Kasumi-1 (cell line): ENCODE measurements at regions not wholly inside any gene's neighbourhood (a gene's known extent, or its start where the extent isn't known, plus 50 kb on each side); places are given as distances from the start of the nearest gene placed in this dataset.
A peak's percentile ranks its signal among the peaks of the same experiment; 100 is the strongest.
"Not testable (repeated sequence)": the region's sequence is repeated elsewhere in the genome, so short reads cannot be mapped to it uniquely, and the experiment has no call there.

Experiments used
- DNase-seq, 2 experiments: peaks; one replicate each; lab custom pipeline; 2025; lab: John Stamatoyannopoulos, UW

- no peak for DNase-seq
These were observed 407.6 kb downstream of the RAB38 start for GRCh38 chr11:87767615-87768014.

DNA sequence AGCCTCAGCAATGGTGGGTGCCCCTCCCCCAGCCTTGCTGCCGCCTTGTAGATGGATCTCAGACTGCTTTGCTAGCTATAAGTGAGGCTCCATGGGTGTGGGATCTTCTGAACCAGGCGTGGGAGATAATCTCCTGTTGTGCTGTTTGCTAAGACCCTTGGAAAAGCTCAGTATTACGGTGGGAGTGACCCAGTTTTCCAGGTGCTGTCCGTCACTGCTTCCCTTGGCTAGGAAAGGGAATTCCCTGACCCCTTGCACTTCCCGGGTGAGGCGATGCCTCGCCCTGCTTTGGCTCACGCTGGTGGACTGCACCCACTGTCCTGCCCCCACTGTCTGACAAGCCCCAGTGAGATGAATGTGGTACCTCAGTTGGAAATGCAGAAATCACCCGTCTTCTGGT is 411.2 kb downstream of the RAB38 start:
- DNase-seq, result not testable (repeated sequence)

- no peak for DNase-seq
These were observed 420.6 kb downstream of the RAB38 start for GRCh38 chr11:87754685-87755084.

- no peak for DNase-seq
These were observed 422.1 kb downstream of the RAB38 start for GRCh38 chr11:87753143-87753542.

DNA sequence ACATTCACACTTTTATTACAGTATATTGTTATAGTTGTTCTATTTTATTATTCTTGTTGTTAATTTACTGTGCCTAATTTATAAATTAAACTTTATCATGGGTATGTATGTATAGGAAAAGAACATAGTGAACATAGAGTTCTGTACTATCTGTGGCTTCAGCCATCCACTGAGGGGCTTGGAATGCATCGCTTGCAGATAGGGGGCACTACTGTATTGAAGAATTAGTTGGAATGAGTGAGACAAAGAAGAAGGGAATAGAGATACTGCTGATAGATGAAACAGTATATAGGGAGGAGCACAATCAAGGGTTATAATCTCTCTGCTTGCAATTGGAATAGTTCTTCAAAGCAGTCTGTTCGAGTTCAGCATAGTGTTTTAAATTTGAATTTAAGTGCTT is 432.2 kb downstream of the RAB38 start:
- DNase-seq, result peak in 1 of 2 experiments; percentile 7

- no peak for DNase-seq
These were observed 434.3 kb downstream of the RAB38 start for GRCh38 chr11:87740968-87741367.

GRCh38 chr11:87740451-87740850 is 434.8 kb downstream of the RAB38 start:
- no peak for DNase-seq

GRCh38 chr11:87739766-87740165 is 435.5 kb downstream of the RAB38 start:
- no peak for DNase-seq

DNA sequence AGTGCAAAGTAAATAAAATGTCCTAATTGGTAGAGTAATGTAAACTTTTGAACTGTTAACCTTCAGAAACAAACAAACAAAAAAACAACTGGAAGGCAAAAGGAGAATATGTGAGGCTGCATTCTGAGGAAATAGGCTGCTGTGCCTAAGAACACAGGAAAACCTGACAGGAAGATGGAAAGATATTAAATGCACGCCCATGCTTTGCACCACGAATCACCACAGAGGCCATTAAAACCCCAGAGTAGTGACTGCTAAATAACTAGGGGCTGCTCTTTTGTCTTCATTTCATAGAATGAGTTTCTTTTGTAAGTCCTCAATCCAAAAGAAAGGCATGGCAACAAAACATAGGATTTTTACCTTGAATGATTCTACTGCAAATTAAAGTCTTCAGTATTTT is 436.0 kb downstream of the RAB38 start:
- no peak for DNase-seq

DNA sequence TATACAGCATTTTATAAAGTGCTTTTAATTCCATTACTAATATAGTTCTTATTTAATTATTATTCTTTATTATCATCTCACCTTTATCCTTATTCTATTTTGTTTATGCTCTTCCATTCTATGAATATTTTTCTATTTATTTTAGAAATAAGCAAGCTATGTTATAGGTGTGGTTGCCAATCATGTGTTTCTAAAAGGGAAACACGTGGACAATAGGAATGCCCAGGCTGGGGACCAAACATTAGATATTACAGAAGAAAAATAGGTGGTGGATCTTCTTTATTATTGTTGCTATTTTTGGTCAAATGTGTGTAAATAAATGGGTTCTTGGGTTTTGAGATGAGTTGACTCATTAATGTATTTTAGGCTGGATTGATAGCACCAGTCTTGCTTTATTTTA is 438.3 kb downstream of the RAB38 start:
- DNase-seq, result no peak

GRCh38 chr11:87726506-87726905 is 448.7 kb downstream of the RAB38 start:
- DNase-seq, result no peak

DNA sequence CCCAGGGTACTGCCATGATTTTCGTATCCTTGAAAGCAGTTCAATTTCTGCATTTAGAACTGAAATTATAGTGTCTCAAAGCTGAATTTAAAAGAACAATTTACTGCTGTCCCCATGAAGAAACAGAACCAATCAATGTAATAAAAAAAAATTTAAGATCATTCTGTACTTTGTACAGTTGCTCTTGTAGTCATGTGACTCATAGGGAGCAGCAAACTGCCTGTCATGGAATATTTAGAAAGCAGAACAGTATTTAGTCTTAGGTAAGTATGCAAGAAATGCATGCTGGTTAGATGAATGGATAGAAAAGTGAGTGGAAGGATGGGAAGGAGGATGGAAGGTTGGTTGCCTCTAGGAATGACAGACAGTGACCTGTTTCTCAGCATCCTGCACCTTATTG is 450.9 kb downstream of the RAB38 start:
- DNase-seq, result no peak

- DNase-seq, result peak; percentile 21 to 47
These were observed 452.3 kb downstream of the RAB38 start for GRCh38 chr11:87722756-87723565.

DNA sequence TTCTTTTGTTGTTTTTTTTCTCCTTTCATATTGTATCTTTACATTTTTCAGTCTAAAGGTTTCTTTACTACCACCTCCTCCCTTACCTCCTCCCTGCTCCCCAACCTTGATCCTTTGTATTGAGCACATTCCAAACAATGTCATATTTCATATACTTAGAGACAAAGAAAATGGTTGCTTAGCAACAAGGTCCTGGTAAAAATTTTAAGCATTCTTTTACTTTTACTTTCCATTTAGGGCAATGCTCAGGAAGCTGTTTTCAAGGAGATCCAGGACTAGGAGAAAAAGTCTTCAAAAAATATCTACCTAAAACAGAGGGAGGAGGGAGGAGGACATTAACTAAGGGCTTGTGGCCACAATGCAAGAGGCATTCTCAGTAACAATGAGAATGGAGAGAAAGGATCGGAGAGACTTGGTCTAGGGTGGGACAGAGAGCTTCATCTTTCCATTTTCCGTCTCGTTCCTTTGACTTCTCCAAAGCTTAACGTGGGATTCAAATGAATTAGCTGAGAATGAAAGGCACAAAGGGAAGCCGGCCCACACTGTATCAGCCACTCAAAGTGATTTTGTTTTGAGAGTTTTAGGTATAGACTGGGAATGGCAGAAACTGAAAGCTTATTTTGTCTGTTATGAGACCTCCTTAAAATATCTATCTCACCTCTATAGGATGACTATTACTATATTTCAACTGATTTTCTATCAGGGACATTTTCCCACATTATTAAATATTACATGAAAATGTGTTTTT is 455.7 kb downstream of the RAB38 start:
- no peak for DNase-seq

- DNase-seq, result no peak
These were observed 462.4 kb downstream of the RAB38 start for GRCh38 chr11:87712802-87713202.

- no peak for DNase-seq
These were observed 462.9 kb downstream of the RAB38 start for GRCh38 chr11:87712391-87712790.

DNA sequence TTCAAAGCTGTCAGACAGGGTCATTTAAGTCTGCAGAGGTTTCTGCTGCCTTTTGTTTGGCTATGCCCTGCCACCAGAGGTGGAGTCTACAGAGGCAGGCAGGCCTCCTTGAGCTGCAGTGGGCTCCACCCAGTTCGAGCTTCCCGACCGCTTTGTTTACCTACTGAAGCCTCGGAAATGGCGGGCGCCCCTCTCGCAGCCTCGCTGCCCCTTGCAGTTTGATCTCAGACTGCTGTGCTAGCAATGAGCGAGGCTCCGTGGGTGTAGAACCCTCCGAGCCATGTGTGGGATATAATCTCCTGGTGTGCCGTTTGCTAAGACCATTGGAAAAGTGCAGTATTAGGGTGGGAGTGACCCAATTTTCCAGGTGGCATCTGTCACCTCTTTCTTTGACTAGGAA is 471.7 kb downstream of the RAB38 start:
- DNase-seq, result not testable (repeated sequence)

GRCh38 chr11:87675993-87676392 is 499.2 kb downstream of the RAB38 start:
- DNase-seq, result no peak

DNA sequence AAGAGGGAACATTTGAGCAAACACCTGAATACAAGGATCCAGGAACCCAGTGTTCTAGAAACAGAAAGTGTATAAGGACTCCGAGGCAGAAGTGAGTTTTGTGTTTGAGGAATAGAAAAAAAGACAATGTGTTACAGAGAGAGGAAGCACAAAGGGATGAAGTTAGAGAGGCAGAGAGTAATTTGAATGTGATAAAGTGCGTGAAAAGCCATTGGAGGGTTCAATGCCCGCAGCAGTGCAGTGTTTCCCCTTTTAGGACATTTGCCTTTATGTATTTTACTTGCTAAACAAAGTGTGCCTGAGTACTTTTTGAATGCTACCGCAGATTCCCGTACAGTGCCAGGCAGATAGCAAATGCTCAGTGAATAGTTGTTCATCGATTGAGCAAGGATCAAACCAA is 508.5 kb downstream of the RAB38 start:
- no peak for DNase-seq

- DNase-seq, result no peak
These were observed 513.0 kb downstream of the RAB38 start for GRCh38 chr11:87662287-87662686.

DNA sequence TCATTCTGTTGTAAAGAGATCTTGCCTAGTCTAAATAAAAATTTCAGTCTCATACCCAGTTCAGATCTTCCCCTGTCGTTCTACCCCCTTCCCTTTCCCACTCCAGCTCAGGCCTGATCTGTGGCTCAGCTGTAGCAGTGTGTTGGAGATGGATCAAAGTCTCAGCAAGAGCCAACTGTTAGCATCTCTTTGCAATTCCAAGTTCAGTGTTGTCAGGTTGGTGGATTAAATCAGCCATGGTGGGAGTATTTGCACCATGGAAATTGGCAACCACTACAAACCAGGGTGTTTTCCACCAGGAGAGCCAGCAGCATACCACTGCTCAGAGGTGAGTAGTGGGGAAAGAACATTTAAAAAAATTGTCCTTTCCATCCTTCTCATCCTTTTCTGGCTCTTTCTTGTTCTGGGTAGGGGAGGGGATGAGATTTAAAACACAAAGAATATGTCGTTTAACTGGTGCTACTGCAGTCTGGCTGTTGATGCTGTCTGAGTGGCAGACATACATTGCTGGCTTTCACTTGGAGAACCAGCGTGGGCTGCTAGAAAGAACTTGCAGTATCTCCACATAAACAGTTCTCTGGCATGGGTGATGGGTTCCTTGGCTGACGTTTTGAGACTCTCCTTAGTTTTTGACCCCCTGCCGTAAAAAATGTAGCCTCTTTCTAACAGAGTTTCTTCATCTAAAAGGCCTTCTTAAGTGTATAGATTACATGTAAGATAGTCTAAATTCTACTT is 514.1 kb downstream of the RAB38 start:
- no peak for DNase-seq

- no peak for DNase-seq
These were observed 515.4 kb downstream of the RAB38 start for GRCh38 chr11:87659807-87660206.

GRCh38 chr11:87645626-87646025 is 529.6 kb downstream of the RAB38 start:
- DNase-seq, result no peak
